ENCODE measurements at regions not wholly inside any gene's neighbourhood (a gene's known extent, or its start where the extent isn't known, plus 50 kb on each side); places are given as distances from the start of the nearest gene placed in this dataset.
"Not testable (repeated sequence)": the region's sequence is repeated elsewhere in the genome, so short reads cannot be mapped to it uniquely, and the experiment has no call there.

- DNase-seq (ENCODE audit: low spot score) = no peak
Measured at GRCh38 chr9:99628285-99628684, 193.4 kb upstream of the NR4A3 start.

GRCh38 chr9:99628849-99629620, 192.7 kb upstream of the NR4A3 start:
- no peak for DNase-seq (ENCODE audit: low spot score)

GRCh38 chr9:99632349-99633038, 189.2 kb upstream of the NR4A3 start:
- DNase-seq (ENCODE audit: low spot score) = no peak

GRCh38 chr9:99633265-99633664, 188.4 kb upstream of the NR4A3 start:
- no peak for DNase-seq (ENCODE audit: low spot score)

DNA sequence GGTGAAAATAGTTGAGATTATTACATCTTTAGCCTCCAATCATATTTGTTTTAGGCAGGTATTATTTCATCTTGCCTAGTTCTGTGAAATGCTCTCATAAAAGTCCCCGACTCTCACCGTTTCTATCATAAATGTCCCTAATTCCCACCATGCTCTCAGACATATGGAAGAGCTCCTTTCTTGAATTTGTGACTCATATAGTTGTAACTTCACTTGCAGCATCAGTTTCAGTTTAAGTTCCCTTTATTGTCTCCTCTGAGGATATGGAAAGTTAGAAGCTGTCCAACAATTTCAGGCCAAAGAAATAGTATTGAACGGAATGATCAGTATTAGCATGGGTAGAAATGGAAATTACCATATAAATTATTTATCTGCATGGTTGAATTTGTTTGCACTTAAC, 187.5 kb upstream of the NR4A3 start:
- DNase-seq (ENCODE audit: low spot score) = no peak

DNA sequence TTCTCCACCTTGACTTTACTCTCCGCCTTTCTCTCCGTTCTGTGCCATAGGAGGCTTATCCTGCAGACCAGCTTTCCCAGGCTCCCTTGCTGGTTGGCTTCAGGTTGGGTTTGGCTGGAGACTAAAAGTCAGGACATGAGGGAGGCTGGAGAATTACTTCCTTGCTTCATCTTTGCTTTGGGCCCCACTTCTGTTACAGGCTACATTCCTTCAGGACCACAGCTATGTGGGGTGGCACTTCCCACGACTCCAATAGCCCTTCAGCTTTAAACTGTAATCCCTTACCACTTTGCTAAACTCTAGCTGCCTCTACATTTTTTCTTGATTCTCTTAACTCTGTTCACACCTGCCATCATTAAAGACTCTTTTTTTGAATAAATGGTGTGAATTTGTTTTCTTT, 186.7 kb upstream of the NR4A3 start:
- DNase-seq (ENCODE audit: low spot score) = no peak

DNA sequence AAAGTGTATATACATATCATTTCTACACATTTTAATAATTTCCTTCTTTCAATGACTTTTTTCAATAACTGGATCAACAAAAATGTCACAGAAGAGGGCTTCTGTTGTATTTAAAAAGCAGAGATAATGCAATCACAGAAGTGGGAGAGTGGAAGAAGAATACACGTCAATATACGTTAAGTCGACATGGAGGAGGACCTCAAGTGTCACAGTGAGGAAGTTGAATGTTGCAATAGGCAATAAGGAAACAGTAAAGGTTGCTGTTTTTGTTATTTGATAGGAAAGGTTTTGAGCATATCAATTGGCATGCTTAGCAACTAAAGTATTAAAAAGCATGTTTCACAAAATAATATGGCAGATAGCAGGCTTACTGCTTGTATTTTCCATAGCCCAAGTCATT, 184.0 kb upstream of the NR4A3 start:
- DNase-seq (ENCODE audit: low spot score) = no peak

DNA sequence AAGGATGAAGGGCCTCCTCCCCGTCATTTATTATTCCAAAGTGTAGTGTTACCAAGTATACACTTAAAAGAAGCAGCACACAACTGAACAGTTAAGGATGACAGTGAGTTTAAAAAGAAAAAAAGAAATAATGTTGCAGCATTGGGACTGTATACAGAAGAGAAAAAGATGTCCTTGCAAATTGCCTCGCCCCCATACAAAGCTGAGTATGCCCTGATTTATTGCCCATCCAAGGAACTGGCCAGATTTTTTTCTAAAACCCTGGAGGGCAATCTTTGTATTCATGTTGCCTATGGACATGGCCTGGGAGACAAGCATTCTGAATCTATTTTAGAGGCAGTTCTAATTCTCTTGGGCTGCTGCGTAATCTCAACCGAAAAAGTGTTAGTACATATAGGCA, 182.7 kb upstream of the NR4A3 start:
- DNase-seq (ENCODE audit: low spot score) = no peak

DNA sequence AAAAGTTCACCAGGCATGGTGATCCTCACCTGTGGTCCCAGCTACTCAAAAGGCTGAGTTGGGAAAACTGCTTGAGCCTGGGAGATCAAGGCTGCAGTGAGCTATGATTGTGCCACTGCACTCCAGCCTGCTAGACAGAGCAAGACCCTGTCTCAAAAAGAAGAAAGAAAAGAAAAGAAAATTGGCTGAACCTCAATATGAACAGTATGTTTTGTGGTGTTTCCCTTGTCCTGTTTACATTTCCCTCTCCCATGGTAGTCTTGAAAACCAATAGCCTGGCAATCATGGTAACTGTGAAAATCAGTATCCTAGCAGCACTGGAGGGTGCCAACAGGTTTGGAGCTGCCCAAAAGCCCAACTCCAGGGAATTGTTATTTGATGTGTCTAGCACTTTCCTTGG, 174.1 kb upstream of the NR4A3 start:
- no peak for DNase-seq (ENCODE audit: low spot score)

DNA sequence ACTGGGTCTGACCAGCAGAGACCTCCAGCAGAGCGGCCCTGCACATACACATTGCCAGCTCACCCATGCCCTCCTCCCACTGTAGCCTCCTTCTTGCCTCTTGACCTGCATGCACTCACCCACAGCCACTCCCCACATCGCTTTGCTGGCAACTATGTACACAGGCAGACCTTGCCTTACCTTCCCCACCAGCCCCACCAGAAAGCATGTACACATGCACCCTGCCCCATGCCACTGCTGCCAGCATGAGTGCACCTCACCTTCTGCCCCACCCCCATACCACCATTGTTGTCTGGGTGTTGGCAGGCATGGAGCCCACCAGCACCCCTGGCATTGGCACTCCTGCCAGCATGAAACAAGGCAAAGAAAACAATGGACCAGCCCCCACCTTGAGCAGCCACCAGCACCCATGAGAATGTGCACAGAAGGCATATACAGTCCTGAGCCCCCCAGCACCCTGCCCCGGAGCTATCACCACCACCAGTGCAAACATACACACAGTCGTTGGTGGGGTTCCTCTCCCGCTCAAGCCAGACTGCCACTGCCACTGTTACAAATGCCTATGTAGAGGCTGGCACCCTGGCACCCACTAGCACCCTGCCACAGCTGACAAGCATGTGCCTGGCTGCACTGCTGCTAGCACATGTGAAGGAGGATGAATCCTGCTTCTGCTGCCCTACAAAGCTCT, 171.4 kb upstream of the NR4A3 start:
- no peak for DNase-seq (ENCODE audit: low spot score)

GRCh38 chr9:99660191-99660636, 161.5 kb upstream of the NR4A3 start:
- no peak for DNase-seq (ENCODE audit: low spot score)

DNA sequence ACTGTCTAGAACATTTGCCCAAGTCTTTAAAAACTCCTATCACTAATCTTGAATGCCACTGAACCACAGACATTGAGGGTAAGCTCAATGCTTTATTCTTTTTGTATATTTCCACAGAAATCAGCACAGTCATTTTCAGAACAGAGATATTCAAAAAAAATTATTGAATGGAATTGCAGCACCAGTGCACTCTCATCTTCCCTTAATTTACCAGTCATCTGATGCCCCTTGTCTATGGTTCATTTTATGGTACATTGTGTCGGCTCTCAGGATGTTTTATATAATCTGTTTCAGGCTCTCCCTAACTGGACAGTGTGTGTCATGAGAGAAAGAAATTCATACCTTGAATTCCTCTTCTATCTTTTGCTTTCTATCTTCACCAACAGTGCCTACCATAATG, 158.4 kb upstream of the NR4A3 start:
- DNase-seq (ENCODE audit: low spot score) = no peak

- DNase-seq (ENCODE audit: low spot score) = no peak
Measured at GRCh38 chr9:99663856-99664255, 157.8 kb upstream of the NR4A3 start.

- peak; percentile 6 for DNase-seq (ENCODE audit: low spot score)
Measured at GRCh38 chr9:99666571-99666970, 155.1 kb upstream of the NR4A3 start.

DNA sequence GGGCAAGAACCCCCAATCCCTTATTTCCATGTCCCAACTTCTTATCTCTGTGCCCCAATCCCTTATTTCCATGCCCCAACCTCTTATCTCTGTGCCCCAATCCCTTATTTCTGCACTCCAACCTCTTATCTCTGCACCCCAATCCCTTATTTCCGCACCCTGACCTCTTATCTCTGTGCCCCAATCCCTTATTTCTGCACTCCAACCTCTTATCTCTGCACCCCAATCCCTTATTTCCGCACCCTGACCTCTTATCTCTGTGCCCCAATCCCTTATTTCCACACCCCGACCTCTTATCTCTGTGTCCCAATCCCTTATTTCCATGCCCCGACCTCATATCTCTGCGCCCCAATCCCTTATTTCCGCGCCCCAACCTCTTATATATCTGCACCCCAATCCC, 150.8 kb upstream of the NR4A3 start:
- not testable (repeated sequence) for DNase-seq (ENCODE audit: low spot score)

DNA sequence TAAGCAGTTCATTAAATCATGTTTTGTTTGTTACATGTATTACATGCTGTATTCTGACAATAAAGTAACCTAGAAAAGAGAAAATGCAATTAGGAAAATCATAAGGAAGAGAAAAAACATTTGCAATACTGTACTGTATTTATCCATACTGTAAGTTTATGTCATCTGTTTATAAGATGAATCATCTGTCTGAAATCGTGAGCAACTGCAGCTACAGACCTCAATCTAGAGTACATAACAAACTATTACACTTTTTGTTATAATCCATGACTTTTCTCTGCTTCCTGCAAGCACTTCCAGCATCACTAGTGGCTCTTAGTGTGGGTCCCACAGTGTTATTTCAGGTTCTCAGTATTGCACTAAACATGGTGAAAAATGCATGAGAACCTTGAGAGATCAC, 144.4 kb upstream of the NR4A3 start:
- DNase-seq (ENCODE audit: low spot score) = no peak

GRCh38 chr9:99678566-99678965, 143.1 kb upstream of the NR4A3 start:
- no peak for DNase-seq (ENCODE audit: low spot score)

DNA sequence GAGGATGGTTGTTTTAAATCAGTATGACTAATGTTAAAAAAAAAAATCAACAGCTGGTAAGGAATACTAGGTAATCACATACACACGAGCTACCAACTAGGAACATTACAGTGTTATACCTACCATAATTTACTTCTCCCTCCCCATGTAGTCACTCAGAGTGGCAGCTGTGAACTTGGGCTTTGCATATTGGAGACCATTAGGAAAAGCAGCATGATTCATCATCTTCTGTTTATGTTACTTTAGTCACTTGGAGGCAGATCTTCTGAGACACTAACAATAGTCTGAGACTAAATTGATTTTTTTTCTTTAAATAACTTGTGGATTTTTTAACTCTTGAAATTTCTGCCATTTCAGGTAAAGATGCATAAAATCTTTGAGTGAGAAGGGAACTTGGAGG, 141.5 kb upstream of the NR4A3 start:
- no peak for DNase-seq (ENCODE audit: low spot score)

DNA sequence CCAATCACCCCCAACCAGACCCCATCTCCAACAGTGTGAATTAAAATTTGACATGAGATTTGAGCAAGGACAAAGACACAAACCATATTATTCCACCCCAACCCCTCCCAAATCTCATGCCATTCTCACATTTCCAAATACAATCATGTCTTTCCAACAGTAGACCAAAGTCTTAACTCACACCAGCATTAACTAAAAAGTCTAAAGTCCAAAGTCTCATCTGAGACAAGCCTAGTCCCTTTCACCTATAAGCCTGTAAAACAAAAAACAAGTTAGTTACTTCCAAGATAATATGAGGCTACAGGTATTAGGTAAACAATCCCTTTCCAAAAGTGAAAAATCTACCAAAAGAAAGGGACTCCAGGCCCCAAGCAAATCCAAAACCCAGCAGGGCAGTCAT, 140.6 kb upstream of the NR4A3 start:
- DNase-seq (ENCODE audit: low spot score) = no peak

DNA sequence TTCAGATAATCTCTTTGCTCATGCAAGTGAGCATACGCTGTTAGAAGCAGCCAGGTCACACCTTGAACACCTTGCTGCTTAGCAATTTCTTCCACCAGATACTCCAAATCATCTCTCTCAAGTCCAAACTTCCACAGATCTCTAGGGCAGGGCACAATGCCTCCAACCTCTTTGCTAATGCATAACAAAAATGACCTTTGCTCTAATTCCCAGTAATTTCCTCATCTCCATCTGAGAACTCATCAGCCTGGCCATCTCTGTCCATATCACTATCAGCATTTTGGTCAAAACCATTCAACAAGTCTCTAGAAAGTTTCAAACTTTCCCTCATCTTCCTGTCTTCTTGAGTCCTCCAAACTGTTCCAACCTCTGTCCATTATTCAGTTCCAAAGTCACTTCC, 139.3 kb upstream of the NR4A3 start:
- no peak for DNase-seq (ENCODE audit: low spot score)

GRCh38 chr9:99682870-99683269, 138.8 kb upstream of the NR4A3 start:
- DNase-seq (ENCODE audit: low spot score) = no peak

- no peak for DNase-seq (ENCODE audit: low spot score)
Measured at GRCh38 chr9:99690573-99690972, 131.1 kb upstream of the NR4A3 start.

- no peak for DNase-seq (ENCODE audit: low spot score)
Measured at GRCh38 chr9:99693888-99694287, 127.8 kb upstream of the NR4A3 start.
